Activated T-helper 1 cell treated with anti-CD3 and anti-CD28 coated beads, Interleukin-12 subunit alpha, Interleukin-12 subunit beta, Interleukin-2, Interleukin-4 antibody, amounts not matched to agents 30 ng/mL and 10 ng/mL and 1 ng/mL, durations not matched to agents 14 hours and 24 hours and 36 hours (primary cell): ENCODE measurements at regions not wholly inside any gene's neighbourhood (a gene's known extent, or its start where the extent isn't known, plus 50 kb on each side); places are given as distances from the start of the nearest gene placed in this dataset.

Experiments
- DNase-seq: peaks from one replicate; pipeline ENCODE4 v3.0.0; 2021; ENCODE audit warnings: low spot score
- H3K27ac Mint-ChIP-seq: one replicate; pipeline ENCODE4 v1.8.0; 2021; ENCODE audit warnings: mild to moderate bottlenecking, mixed read lengths
- H3K27me3 Mint-ChIP-seq: one replicate; pipeline ENCODE4 v1.8.0; 2022; ENCODE audit warnings: mild to moderate bottlenecking, moderate library complexity, mixed read lengths; ENCODE audit not compliant: insufficient read depth
- H3K36me3 Mint-ChIP-seq: one replicate; pipeline ENCODE4 v1.8.0; 2021; ENCODE audit warnings: low read depth, mixed read lengths
- H3K4me1 Mint-ChIP-seq: one replicate; pipeline ENCODE4 v1.8.0; 2021; ENCODE audit warnings: low read depth, mixed read lengths
- H3K4me3 Mint-ChIP-seq: one replicate; pipeline ENCODE4 v1.8.0; 2021; ENCODE audit warnings: mild to moderate bottlenecking, moderate library complexity, mixed read lengths
- H3K9me3 Mint-ChIP-seq: one replicate; pipeline ENCODE4 v1.8.0; 2021; ENCODE audit warnings: mixed read lengths
- intact Hi-C: fragments of 100-400 bp; cut with micrococcal nuclease; formaldehyde crosslinking; loops from one replicate; pipeline ENCODE4 v1.15.1; 2024

DNA sequence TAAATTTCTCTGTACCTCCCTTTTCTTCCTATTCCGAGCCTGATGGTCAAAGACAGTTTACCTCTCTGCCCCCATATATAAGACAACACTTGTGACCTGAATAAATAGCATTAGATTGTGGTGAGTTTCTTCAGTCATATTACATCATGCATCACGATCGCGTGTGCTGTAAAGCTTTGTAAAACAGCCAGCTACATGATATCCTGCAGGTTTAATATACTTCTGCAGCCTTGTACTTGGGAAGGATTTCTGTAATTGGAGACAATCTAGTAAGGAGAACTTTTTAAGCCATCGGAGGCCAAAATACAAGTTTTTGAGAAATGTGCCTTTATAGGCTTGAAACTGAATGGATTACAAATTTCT is 711.8 kb upstream of the WWC1 start:
- no peak overlapping the region for H3K27ac Mint-ChIP-seq
- no peak overlapping the region for H3K4me3 Mint-ChIP-seq
- intact Hi-C loops, result no loop called here
- DNase-seq, result no peak
- no peaks in the 10 kb centered on the region for H3K36me3 Mint-ChIP-seq
- H3K9me3 Mint-ChIP-seq, result no peaks in the 10 kb centered on the region
- peaks cover 4% of the 10 kb centered on the region for H3K27me3 Mint-ChIP-seq
- no peaks in the 10 kb centered on the region for H3K4me1 Mint-ChIP-seq

DNA sequence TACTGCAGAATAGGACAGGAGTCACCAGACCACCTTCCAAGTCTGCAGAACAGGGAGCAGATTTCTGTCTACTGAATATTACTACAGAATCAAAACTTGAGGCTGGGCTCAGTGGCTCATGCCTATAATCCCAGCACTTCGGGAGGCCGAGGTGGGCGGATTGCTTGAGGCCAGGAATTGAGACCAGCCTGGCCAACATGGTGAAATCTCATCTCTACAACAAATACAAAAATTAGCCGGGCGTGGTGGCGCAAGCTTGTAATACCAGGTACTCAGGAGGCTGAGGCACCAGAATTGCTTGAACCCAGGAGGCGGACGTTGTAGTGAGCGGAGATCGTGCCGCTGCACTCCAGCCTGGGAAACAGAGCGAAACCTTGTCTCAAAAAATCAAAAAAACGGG is 710.8 kb upstream of the WWC1 start:
- intact Hi-C loops, result no loop called here

DNA sequence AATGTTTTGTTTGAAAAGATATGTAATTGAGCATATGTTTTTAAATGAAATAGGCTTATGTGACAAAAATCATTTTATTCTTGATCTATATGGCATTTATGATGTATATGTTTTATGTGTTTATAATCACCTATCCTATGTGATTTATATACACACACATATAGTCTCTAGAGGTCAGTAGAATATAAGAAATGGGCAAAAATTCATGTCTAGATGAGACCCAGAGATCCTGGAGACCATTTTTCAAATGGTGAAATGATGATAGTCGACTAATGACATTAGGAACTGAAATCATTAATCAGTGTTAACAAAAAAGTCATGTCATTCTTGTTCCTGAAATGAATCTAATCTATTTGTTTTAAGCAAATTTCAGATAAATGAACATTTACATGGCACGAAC is 709.2 kb upstream of the WWC1 start:
- Mint-ChIP-seq H3K27ac (no peak overlapping the region), H3K4me3 (no peak overlapping the region), H3K4me1 (no peaks in the 10 kb centered on the region), H3K27me3 (no peaks in the 10 kb centered on the region), H3K36me3 (no peaks in the 10 kb centered on the region), H3K9me3 (no peaks in the 10 kb centered on the region)
- intact Hi-C loops, result no loop called here
- DNase-seq, result no peak

More for the DNA sequence above, 710.8 kb upstream of the WWC1 start:
- no peaks in the 10 kb centered on the region for H3K36me3 Mint-ChIP-seq
- no peak overlapping the region for H3K27ac Mint-ChIP-seq
- peaks cover 4% of the 10 kb centered on the region for H3K27me3 Mint-ChIP-seq
- H3K9me3 Mint-ChIP-seq, result no peaks in the 10 kb centered on the region
- no peaks in the 10 kb centered on the region for H3K4me1 Mint-ChIP-seq
- DNase-seq, result no peak
- H3K4me3 Mint-ChIP-seq, result no peak overlapping the region

DNA sequence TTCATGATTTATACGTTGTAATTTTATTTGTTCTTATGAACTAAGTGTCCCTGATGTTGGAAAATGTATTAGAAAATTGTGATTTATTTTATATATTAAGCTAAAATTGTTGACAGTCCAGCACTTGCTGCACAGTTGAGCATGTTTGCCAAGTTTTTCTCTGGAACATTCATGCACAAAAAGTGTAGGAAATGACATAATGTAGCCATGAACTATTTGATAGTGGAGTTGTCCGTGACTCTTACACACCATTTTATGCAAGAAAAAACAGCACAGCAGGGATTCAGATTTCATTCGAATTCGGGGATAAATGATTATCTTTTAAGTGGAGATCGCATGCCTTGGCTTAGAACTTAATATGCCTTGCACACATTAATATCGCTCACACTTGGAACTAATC is 708.6 kb upstream of the WWC1 start:
- no peaks in the 10 kb centered on the region for H3K36me3 Mint-ChIP-seq
- no peak overlapping the region for H3K27ac Mint-ChIP-seq
- intact Hi-C loops, result no loop called here
- H3K27me3 Mint-ChIP-seq, result no peaks in the 10 kb centered on the region
- no peaks in the 10 kb centered on the region for H3K4me1 Mint-ChIP-seq
- DNase-seq, result no peak
- no peak overlapping the region for H3K4me3 Mint-ChIP-seq
- no peaks in the 10 kb centered on the region for H3K9me3 Mint-ChIP-seq

DNA sequence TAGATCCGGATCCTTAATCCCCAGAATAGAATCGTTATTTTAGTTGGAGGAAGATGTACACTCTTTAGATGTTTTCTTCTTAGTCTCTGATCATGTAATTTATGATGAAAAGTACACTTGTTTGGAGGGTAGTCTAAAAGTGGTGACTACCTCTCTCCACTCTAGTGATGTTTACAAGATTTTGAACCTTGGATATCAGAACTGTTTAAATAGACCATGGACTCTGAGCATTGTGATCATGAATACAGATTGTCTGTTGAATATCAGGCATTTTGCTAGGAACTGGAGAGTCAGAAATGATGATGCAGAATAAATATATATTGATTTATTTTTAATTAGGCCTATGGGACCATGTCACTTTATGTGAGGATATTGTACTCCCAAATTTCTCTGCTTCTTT is 706.3 kb upstream of the WWC1 start:
- no peak for DNase-seq
- no peaks in the 10 kb centered on the region for H3K9me3 Mint-ChIP-seq
- no peaks in the 10 kb centered on the region for H3K27me3 Mint-ChIP-seq
- intact Hi-C loops, result no loop called here
- H3K36me3 Mint-ChIP-seq, result no peaks in the 10 kb centered on the region
- no peak overlapping the region for H3K4me3 Mint-ChIP-seq
- no peak overlapping the region for H3K27ac Mint-ChIP-seq
- H3K4me1 Mint-ChIP-seq, result no peaks in the 10 kb centered on the region

DNA sequence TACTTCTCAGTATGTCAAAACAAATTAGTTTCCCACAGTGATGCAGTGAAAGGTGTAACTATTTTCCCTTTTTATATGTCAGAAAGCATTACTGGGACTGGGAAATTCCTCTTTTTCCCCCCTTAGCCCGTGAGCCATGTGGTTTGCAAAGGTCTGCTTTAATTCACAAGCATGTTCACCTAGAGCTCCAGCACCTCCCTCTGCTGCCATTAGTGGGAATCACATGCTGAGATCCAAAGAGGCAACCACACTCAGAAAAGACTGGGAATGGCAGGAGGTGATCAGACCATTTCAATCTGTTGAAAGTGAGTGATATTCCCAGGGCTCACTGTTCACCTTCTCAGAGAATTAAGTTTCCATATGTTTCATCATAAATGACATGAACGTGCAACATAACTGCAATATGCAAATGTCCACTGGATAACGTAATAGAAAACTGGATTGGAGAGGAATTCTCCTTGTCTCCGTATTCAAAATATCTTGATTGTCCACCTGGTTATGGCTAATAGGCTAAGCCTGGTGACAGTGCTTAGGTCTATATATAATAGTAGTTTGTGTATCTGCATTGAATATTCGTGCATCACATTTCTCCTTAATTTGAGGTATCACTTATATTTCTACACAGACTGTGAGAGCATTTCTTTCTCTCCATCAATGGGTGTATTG is 703.5 kb upstream of the WWC1 start:
- Mint-ChIP-seq H3K4me1 (no peaks in the 10 kb centered on the region), H3K27ac (no peak overlapping the region), H3K27me3 (no peaks in the 10 kb centered on the region), H3K9me3 (no peaks in the 10 kb centered on the region), H3K4me3 (no peak overlapping the region), H3K36me3 (no peaks in the 10 kb centered on the region)
- no peak for DNase-seq
- intact Hi-C loops, result no loop called here

DNA sequence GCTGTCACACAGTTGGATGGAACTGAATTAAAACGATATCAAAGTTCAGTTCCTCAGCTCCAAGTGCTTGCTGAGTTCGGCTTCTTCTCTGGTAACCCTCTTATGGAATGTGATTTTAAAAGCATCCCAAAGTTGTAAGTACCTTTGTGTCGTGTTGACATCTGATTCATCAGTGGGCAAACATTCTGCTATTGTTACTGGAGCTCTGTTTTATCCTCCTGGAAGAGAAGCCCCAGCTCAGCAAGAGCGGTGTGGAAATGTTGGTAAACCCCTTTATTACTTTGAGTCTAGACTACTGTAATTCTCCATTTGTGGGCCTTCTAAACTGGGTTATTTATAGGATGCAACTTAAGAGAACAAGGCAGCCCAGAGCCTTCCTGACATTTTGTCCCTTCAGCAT is 699.3 kb upstream of the WWC1 start:
- H3K36me3 Mint-ChIP-seq, result no peaks in the 10 kb centered on the region
- H3K9me3 Mint-ChIP-seq, result no peaks in the 10 kb centered on the region
- no peak overlapping the region for H3K4me3 Mint-ChIP-seq
- DNase-seq, result no peak
- intact Hi-C loops, result no loop called here
- H3K27ac Mint-ChIP-seq, result no peak overlapping the region
- no peaks in the 10 kb centered on the region for H3K27me3 Mint-ChIP-seq
- no peaks in the 10 kb centered on the region for H3K4me1 Mint-ChIP-seq

DNA sequence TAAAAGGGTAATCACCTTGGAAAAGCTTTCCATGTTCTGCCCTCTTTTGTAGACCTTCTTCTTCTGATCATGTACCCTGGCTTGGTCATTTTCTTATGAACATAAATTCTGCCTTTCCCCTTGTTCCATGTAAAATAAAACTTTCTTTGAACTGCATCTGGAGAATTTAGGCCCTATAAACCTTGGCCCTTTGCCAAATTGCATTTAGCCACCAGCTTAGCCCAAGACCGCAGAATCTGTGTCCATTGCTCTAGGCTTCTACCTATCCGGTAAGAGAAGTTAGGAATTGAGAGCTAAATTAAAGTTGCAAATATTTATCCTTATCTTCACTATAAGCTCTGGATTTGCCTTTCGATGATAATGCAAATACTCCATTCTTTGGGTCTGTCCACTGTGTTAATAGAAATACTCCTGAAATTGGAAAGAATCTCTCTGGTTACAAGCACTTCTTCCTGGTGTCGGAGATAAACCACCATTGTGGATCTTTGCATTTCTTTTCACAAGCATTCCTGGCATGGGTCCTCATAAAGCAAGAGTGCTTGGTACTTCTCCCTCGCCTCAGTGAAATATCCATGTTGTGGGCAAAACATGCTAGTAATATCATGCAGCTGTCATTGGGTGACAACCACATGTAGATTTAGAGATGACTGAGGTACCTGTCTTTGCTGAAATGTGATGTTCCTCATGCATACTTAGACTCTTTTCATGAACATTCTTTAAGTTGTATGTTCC is 698.0 kb upstream of the WWC1 start:
- intact Hi-C loops, result no loop called here
- no peak overlapping the region for H3K4me3 Mint-ChIP-seq
- no peaks in the 10 kb centered on the region for H3K27me3 Mint-ChIP-seq
- H3K9me3 Mint-ChIP-seq, result no peaks in the 10 kb centered on the region
- H3K4me1 Mint-ChIP-seq, result no peaks in the 10 kb centered on the region
- H3K36me3 Mint-ChIP-seq, result no peaks in the 10 kb centered on the region
- no peak for DNase-seq
- H3K27ac Mint-ChIP-seq, result no peak overlapping the region

DNA sequence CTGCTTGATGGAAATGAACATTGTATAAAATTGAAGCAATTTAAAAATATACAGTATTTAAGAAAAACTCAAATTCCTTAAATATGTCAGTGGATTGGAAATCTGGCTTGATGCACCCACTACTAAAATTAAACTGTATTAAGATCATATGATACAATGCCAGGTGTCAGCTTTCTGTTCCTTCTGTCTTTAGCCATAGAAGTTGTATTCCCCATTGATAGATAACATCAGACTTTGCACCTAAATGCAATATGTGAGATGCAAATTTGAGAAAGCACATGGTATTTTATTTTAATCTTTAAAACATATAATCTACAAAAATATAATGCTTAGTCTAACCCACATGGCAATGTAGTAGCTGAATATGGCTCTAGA is 697.4 kb upstream of the WWC1 start:
- DNase-seq, result no peak
- H3K27ac Mint-ChIP-seq, result no peak overlapping the region
- no peak overlapping the region for H3K4me3 Mint-ChIP-seq
- intact Hi-C loops, result no loop called here
- no peaks in the 10 kb centered on the region for H3K36me3 Mint-ChIP-seq
- H3K27me3 Mint-ChIP-seq, result no peaks in the 10 kb centered on the region
- H3K4me1 Mint-ChIP-seq, result no peaks in the 10 kb centered on the region
- H3K9me3 Mint-ChIP-seq, result no peaks in the 10 kb centered on the region

DNA sequence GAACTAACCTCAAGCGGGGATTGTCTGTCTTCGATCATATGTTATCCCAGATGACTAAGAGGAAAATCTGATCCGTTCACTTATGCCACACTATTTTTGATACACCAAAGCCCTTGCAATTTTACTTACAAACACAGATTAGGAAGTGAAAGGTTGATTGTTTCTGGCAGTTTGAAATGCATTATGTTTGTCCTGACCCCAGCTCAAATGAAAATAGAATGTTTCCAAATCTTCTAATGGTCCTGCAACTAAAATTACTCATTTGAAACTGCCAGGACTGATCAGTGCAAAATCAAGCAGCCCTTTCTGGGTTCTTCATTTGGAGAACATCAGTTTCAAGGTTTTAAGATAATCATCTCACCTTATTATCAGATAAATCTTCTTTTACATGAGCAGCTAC is 696.7 kb upstream of the WWC1 start:
- H3K27ac Mint-ChIP-seq, result no peak overlapping the region
- no peaks in the 10 kb centered on the region for H3K9me3 Mint-ChIP-seq
- no peaks in the 10 kb centered on the region for H3K4me1 Mint-ChIP-seq
- H3K4me3 Mint-ChIP-seq, result no peak overlapping the region
- no peaks in the 10 kb centered on the region for H3K27me3 Mint-ChIP-seq
- intact Hi-C loops, result no loop called here
- H3K36me3 Mint-ChIP-seq, result no peaks in the 10 kb centered on the region
- DNase-seq, result no peak

DNA sequence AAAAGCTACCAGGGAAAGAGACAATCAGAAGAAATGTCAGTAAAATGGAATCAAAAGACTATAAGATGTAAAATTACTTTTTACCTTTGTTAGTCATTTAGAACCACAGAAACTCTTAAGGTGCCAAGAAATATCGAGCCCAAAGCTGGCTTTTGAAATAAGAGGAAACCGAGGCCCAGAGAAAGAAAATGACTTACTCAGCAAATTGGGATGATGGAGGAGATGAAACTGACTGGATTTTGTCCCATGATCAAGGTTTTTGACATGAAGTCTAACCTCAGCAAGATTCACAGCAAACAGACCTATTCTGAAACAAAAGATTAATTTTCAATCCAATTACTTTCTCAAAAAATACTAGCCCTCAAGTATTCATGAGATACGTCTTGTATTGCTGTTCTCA is 696.2 kb upstream of the WWC1 start:
- Mint-ChIP-seq H3K27me3 (no peaks in the 10 kb centered on the region), H3K4me3 (no peak overlapping the region), H3K36me3 (no peaks in the 10 kb centered on the region), H3K9me3 (no peaks in the 10 kb centered on the region), H3K4me1 (no peaks in the 10 kb centered on the region), H3K27ac (no peak overlapping the region)
- DNase-seq, result no peak
- intact Hi-C loops, result no loop called here

DNA sequence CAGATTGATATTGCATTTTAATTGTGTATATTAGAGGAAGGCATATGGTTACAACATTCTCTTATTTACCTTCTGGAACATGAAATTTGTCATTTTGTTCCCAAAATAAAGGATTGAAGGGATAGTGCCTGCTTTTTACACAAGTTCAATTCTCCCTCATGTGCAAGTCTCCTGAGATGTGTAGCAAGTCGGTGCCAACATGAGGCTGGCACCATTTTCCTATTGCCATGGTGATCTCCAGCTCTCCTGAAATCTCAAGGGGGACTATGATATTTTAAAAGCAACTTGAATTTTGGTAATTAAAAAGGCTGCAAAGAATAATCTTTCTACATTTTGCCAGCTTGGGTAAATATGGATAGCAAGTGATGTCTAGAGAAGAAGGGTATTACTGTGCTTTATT is 693.3 kb upstream of the WWC1 start:
- Mint-ChIP-seq H3K9me3 (no peaks in the 10 kb centered on the region), H3K4me3 (no peak overlapping the region), H3K27ac (no peak overlapping the region), H3K27me3 (no peaks in the 10 kb centered on the region), H3K36me3 (no peaks in the 10 kb centered on the region), H3K4me1 (no peaks in the 10 kb centered on the region)
- no peak for DNase-seq
- intact Hi-C loops, result no loop called here

DNA sequence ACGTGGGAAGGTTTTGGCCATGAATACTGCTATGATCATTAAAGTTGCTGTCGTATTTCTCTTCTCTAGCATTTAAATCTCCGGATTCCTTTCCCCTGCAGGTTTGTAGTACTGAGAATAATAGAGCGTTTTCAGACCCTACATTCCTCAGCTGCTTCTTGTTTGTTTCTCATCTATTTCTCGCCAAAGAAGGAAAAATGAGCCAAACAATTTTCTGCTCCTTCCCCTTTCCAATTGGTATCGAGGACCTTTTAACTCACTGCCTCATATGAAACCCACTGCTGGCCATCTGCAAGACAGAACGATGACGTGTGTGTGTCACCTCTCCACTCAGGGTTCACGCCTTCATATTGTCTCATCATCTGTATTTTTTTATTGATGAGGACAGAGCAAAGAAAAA is 689.4 kb upstream of the WWC1 start:
- Mint-ChIP-seq H3K4me3 (no peak overlapping the region), H3K27ac (no peak overlapping the region), H3K4me1 (no peaks in the 10 kb centered on the region), H3K27me3 (no peaks in the 10 kb centered on the region), H3K36me3 (no peaks in the 10 kb centered on the region), H3K9me3 (no peaks in the 10 kb centered on the region)
- intact Hi-C loops, result no loop called here
- no peak for DNase-seq

DNA sequence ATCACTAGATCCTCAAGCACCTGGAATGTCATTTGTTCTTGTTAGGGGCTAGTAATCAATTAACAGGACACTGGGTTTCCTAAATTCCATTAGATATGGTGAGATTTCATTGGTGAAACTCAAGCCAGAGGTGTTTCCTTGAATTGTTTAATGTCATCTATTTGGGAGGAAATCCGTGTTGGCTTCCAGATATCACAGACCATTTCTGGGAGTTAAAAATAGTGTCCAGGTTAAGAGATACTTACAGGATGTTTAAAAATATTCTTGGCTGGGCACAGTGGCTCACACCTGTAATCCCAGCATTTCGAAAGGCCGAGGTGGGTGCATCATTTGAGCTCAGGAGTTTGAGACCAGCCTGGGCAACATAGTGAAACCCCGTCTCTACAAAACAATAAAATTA is 688.3 kb upstream of the WWC1 start:
- no peak overlapping the region for H3K27ac Mint-ChIP-seq

More for the DNA sequence above, 688.3 kb upstream of the WWC1 start:
- intact Hi-C loops, result no loop called here
- Mint-ChIP-seq H3K36me3 (no peaks in the 10 kb centered on the region), H3K4me3 (no peak overlapping the region), H3K4me1 (no peaks in the 10 kb centered on the region), H3K27me3 (no peaks in the 10 kb centered on the region), H3K9me3 (no peaks in the 10 kb centered on the region)
- no peak for DNase-seq
